ENCODE measurements at regions not wholly inside any gene's neighbourhood (a gene's known extent, or its start where the extent isn't known, plus 50 kb on each side); places are given as distances from the start of the nearest gene placed in this dataset.

DNA sequence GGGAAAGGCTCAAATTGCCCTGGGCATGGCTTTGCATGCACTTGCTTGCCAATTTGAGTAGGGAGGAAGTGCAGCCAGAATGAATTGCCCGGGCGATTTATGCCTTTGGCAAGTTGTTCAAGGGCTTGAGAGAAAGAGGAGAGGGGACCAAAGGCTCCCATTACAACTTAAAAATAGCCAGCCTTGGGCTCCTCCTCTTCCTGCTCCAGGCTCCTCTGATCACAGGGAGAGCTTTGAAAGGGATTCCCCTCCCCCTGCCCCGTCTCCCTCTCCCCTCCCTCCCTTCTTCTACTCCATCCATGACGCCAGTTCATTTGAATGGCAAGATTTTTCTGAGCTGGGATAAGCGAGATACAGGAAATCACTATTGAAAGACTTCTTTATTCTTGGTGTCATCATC, 304.9 kb upstream of the JAG1 start:
- Histone ChIP-seq H2BK120ac (ENCODE audit: low read depth, low read length) (no peak overlapping the region), H3K9me3 (replicated peaks in 1 of 2; ENCODE audit: control insufficient read depth in 2 of 2, insufficient read depth in 1 of 2, low read depth in 1 of 2, low read length in 2 of 2) (no peaks in the 10 kb centered on the region), H3K27ac (replicated peaks; ENCODE audit: low read length) (no peak overlapping the region), H3K14ac (ENCODE audit: low read length) (no peak overlapping the region), H2AFZ (ENCODE audit: low read length) (peak overlapping the region; percentile 85), H3K4me2 (ENCODE audit: insufficient read depth, low read length, poor library complexity, severe bottlenecking) (no peak overlapping the region), H3K36me3 (replicated peaks in 1 of 2; ENCODE audit: control insufficient read depth in 2 of 2, insufficient read depth in 2 of 2, low read length in 2 of 2) (no peaks in the 10 kb centered on the region), H2BK12ac (ENCODE audit: low read length) (no peak overlapping the region), H2BK15ac (ENCODE audit: low read length) (no peak overlapping the region), H3K18ac (ENCODE audit: low read length) (no peak overlapping the region), H4K8ac (ENCODE audit: low read depth, low read length) (no peak overlapping the region), H2BK5ac (ENCODE audit: low read length) (no peak overlapping the region), H3K79me1 (ENCODE audit: low read depth, low read length) (no peaks in the 10 kb centered on the region), H3K4me3 (ENCODE audit: low read length in 2 of 2) (no peak overlapping the region), H4K91ac (ENCODE audit: low read depth, low read length, poor library complexity) (no peak overlapping the region), H3K23ac (ENCODE audit: low read depth, low read length, poor library complexity) (no peak overlapping the region), H3K4me1 (ENCODE audit: control insufficient read depth in 2 of 2, insufficient read depth in 1 of 2, low read depth in 1 of 2, low read length in 2 of 2) (peaks cover 5 to 6% of the 10 kb centered on the region in 2 donors), H3K9ac (ENCODE audit: low read depth, low read length, poor library complexity) (no peak overlapping the region), H3K4ac (ENCODE audit: low read length) (no peak overlapping the region), H3K27me3 (ENCODE audit: control insufficient read depth in 3 of 3, insufficient read depth in 3 of 3, low read depth in 1 of 3, low read length in 3 of 3) (no peaks in the 10 kb centered on the region), H2AK5ac (ENCODE audit: low read depth, low read length) (no peak overlapping the region)
- WGBS, 2 donors (ENCODE audit: extremely low coverage in 2 of 2, insufficient read length in 2 of 2, insufficient replicate concordance in 1 of 2), result no CpG with 5 or more reads among the region's 5 CpGs
- DNase-seq (ENCODE audit: low spot score), result no peak

GRCh38 chr20:10982692-10983091, 308.9 kb upstream of the JAG1 start:
- no peak for DNase-seq (ENCODE audit: low spot score)
- Histone ChIP-seq H3K4me2 (ENCODE audit: insufficient read depth, low read length, poor library complexity, severe bottlenecking) (no peak overlapping the region), H3K79me1 (ENCODE audit: low read depth, low read length) (no peaks in the 10 kb centered on the region), H3K27me3 (ENCODE audit: control insufficient read depth in 3 of 3, insufficient read depth in 3 of 3, low read depth in 1 of 3, low read length in 3 of 3) (no peaks in the 10 kb centered on the region), H2BK15ac (ENCODE audit: low read length) (no peak overlapping the region), H3K9ac (ENCODE audit: low read depth, low read length, poor library complexity) (no peak overlapping the region), H3K4me1 (ENCODE audit: control insufficient read depth in 2 of 2, insufficient read depth in 1 of 2, low read depth in 1 of 2, low read length in 2 of 2) (peaks cover 5 to 10% of the 10 kb centered on the region in 2 donors), H3K9me3 (replicated peaks in 1 of 2; ENCODE audit: control insufficient read depth in 2 of 2, insufficient read depth in 1 of 2, low read depth in 1 of 2, low read length in 2 of 2) (no peaks in the 10 kb centered on the region), H3K18ac (ENCODE audit: low read length) (no peak overlapping the region), H4K8ac (ENCODE audit: low read depth, low read length) (no peak overlapping the region), H2AFZ (ENCODE audit: low read length) (peak overlapping the region; percentile 53), H2BK5ac (ENCODE audit: low read length) (no peak overlapping the region), H3K23ac (ENCODE audit: low read depth, low read length, poor library complexity) (no peak overlapping the region), H4K91ac (ENCODE audit: low read depth, low read length, poor library complexity) (no peak overlapping the region), H2BK120ac (ENCODE audit: low read depth, low read length) (no peak overlapping the region), H2BK12ac (ENCODE audit: low read length) (no peak overlapping the region), H2AK5ac (ENCODE audit: low read depth, low read length) (no peak overlapping the region), H3K14ac (ENCODE audit: low read length) (no peak overlapping the region), H3K4me3 (ENCODE audit: low read length in 2 of 2) (no peak overlapping the region), H3K27ac (replicated peaks; ENCODE audit: low read length) (no peak overlapping the region), H3K4ac (ENCODE audit: low read length) (no peak overlapping the region), H3K36me3 (replicated peaks in 1 of 2; ENCODE audit: control insufficient read depth in 2 of 2, insufficient read depth in 2 of 2, low read length in 2 of 2) (no peaks in the 10 kb centered on the region)
- WGBS, 2 donors (ENCODE audit: extremely low coverage in 2 of 2, insufficient read length in 2 of 2, insufficient replicate concordance in 1 of 2), result no CpG with 5 or more reads among the region's 6 CpGs

- Histone ChIP-seq H2AFZ (ENCODE audit: low read length) (no peak overlapping the region), H3K9me3 (replicated peaks in 1 of 2; ENCODE audit: control insufficient read depth in 2 of 2, insufficient read depth in 1 of 2, low read depth in 1 of 2, low read length in 2 of 2) (no peaks in the 10 kb centered on the region), H2BK120ac (ENCODE audit: low read depth, low read length) (no peak overlapping the region), H2AK5ac (ENCODE audit: low read depth, low read length) (no peak overlapping the region), H4K8ac (ENCODE audit: low read depth, low read length) (no peak overlapping the region), H3K4me2 (ENCODE audit: insufficient read depth, low read length, poor library complexity, severe bottlenecking) (no peak overlapping the region), H3K79me1 (ENCODE audit: low read depth, low read length) (no peaks in the 10 kb centered on the region), H3K14ac (ENCODE audit: low read length) (no peak overlapping the region), H2BK5ac (ENCODE audit: low read length) (no peak overlapping the region), H3K36me3 (replicated peaks in 1 of 2; ENCODE audit: control insufficient read depth in 2 of 2, insufficient read depth in 2 of 2, low read length in 2 of 2) (no peaks in the 10 kb centered on the region), H2BK12ac (ENCODE audit: low read length) (no peak overlapping the region), H3K4me1 (ENCODE audit: control insufficient read depth in 2 of 2, insufficient read depth in 1 of 2, low read depth in 1 of 2, low read length in 2 of 2) (peaks cover 0 to 10% of the 10 kb centered on the region in 2 donors), H3K18ac (ENCODE audit: low read length) (no peak overlapping the region), H4K91ac (ENCODE audit: low read depth, low read length, poor library complexity) (no peak overlapping the region), H3K27me3 (ENCODE audit: control insufficient read depth in 3 of 3, insufficient read depth in 3 of 3, low read depth in 1 of 3, low read length in 3 of 3) (no peaks in the 10 kb centered on the region), H3K4me3 (ENCODE audit: low read length in 2 of 2) (no peak overlapping the region), H3K4ac (ENCODE audit: low read length) (no peak overlapping the region), H3K23ac (ENCODE audit: low read depth, low read length, poor library complexity) (no peak overlapping the region), H3K27ac (replicated peaks; ENCODE audit: low read length) (no peak overlapping the region), H2BK15ac (ENCODE audit: low read length) (no peak overlapping the region), H3K9ac (ENCODE audit: low read depth, low read length, poor library complexity) (no peak overlapping the region)
- no peak for DNase-seq (ENCODE audit: low spot score)
- no CpG with 5 or more reads among the region's 4 CpGs for WGBS, 2 donors (ENCODE audit: extremely low coverage in 2 of 2, insufficient read length in 2 of 2, insufficient replicate concordance in 1 of 2)
Measured at GRCh38 chr20:10984294-10984693, 310.5 kb upstream of the JAG1 start.

GRCh38 chr20:10984913-10985312, 311.1 kb upstream of the JAG1 start:
- no peak overlapping the region for H2AFZ ChIP-seq (ENCODE audit: low read length)
- H3K23ac ChIP-seq (ENCODE audit: low read depth, low read length, poor library complexity), result no peak overlapping the region
- no peaks in the 10 kb centered on the region for H3K9me3 ChIP-seq (replicated peaks in 1 of 2; ENCODE audit: control insufficient read depth in 2 of 2, insufficient read depth in 1 of 2, low read depth in 1 of 2, low read length in 2 of 2)
- no peaks in the 10 kb centered on the region for H3K36me3 ChIP-seq (replicated peaks in 1 of 2; ENCODE audit: control insufficient read depth in 2 of 2, insufficient read depth in 2 of 2, low read length in 2 of 2)
- H2BK15ac ChIP-seq (ENCODE audit: low read length), result no peak overlapping the region
- no peak for DNase-seq (ENCODE audit: low spot score)
- no peak overlapping the region for H3K18ac ChIP-seq (ENCODE audit: low read length)
- no peak overlapping the region for H3K27ac ChIP-seq (replicated peaks; ENCODE audit: low read length)
- no peak overlapping the region for H2BK120ac ChIP-seq (ENCODE audit: low read depth, low read length)
- no peak overlapping the region for H3K4ac ChIP-seq (ENCODE audit: low read length)
- no peak overlapping the region for H2BK5ac ChIP-seq (ENCODE audit: low read length)
- H2BK12ac ChIP-seq (ENCODE audit: low read length), result no peak overlapping the region
- H4K8ac ChIP-seq (ENCODE audit: low read depth, low read length), result no peak overlapping the region
- no peaks in the 10 kb centered on the region for H3K27me3 ChIP-seq (ENCODE audit: control insufficient read depth in 3 of 3, insufficient read depth in 3 of 3, low read depth in 1 of 3, low read length in 3 of 3)
- H3K14ac ChIP-seq (ENCODE audit: low read length), result no peak overlapping the region
- no peaks in the 10 kb centered on the region for H3K79me1 ChIP-seq (ENCODE audit: low read depth, low read length)
- H3K4me3 ChIP-seq (ENCODE audit: low read length in 2 of 2), result no peak overlapping the region
- no peak overlapping the region for H4K91ac ChIP-seq (ENCODE audit: low read depth, low read length, poor library complexity)
- peaks cover 0 to 10% of the 10 kb centered on the region in 2 donors for H3K4me1 ChIP-seq (ENCODE audit: control insufficient read depth in 2 of 2, insufficient read depth in 1 of 2, low read depth in 1 of 2, low read length in 2 of 2)
- H3K9ac ChIP-seq (ENCODE audit: low read depth, low read length, poor library complexity), result no peak overlapping the region
- H3K4me2 ChIP-seq (ENCODE audit: insufficient read depth, low read length, poor library complexity, severe bottlenecking), result no peak overlapping the region
- WGBS, 2 donors (ENCODE audit: extremely low coverage in 2 of 2, insufficient read length in 2 of 2, insufficient replicate concordance in 1 of 2), result no CpG with 5 or more reads among the region's 6 CpGs
- H2AK5ac ChIP-seq (ENCODE audit: low read depth, low read length), result no peak overlapping the region

All from neuronal stem cell (in vitro differentiated cells).